ENCODE measurements at regions not wholly inside any gene's neighbourhood (a gene's known extent, or its start where the extent isn't known, plus 50 kb on each side); places are given as distances from the start of the nearest gene placed in this dataset.

- DNase-seq (ENCODE audit: low spot score), result no peak
Measured at GRCh38 chr1:221632072-221632471, 109.8 kb downstream of the DUSP10 start.

DNA sequence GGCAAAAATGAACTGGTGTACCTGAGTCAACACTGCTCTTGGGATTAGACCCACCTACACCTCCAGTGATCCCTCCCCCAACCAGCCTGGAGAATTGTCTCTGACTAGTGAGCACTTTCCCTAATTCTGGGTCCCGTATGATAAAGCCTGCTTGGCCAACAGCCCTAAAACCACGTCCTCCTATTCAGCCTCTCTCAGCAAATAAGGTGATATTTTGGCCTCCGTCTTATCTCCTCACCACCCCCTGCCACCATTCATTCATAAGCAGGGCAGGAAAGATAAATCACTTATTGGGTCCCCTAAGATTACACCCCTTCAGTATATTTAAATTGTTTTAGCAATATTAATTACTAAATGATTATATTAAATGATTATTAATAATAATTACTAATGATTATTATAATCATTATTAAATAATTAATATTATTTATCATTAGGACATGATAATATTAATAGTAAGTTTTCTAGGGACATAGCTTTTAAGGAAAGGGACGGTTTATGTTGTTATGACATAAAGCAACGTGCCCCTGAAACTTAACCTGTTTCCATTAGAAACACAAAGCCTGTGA lies 108.0 kb downstream of the DUSP10 start:
- DNase-seq (ENCODE audit: low spot score), result no peak

GRCh38 chr1:221634606-221635005 lies 107.3 kb downstream of the DUSP10 start:
- no peak for DNase-seq (ENCODE audit: low spot score)

GRCh38 chr1:221635305-221635704 lies 106.6 kb downstream of the DUSP10 start:
- no peak for DNase-seq (ENCODE audit: low spot score)

GRCh38 chr1:221636096-221636495 lies 105.8 kb downstream of the DUSP10 start:
- no peak for DNase-seq (ENCODE audit: low spot score)

GRCh38 chr1:221636967-221637366 lies 104.9 kb downstream of the DUSP10 start:
- no peak for DNase-seq (ENCODE audit: low spot score)

DNA sequence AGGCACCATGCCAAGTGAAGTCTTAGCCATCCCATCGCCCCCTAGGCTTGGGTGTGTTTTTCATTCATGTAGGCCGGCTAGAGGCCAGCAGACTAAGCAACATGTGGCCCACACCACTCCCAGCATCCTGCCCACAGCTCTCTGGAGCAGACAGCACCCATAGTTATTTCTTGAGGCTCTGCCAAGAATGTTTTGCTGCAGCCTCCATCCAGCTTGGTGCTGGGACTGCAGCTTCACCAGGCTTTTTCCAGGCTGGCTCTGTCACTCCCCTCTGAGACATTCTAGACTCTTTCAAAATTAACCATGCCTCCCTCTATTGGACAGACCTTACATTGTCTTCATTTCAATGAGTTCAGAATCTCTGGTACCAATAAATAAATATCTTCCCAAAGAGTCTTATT lies 104.2 kb downstream of the DUSP10 start:
- DNase-seq (ENCODE audit: low spot score), result no peak

GRCh38 chr1:221638595-221638994 lies 103.3 kb downstream of the DUSP10 start:
- DNase-seq (ENCODE audit: low spot score), result no peak

GRCh38 chr1:221641811-221642210 lies 100.1 kb downstream of the DUSP10 start:
- no peak for DNase-seq (ENCODE audit: low spot score)

DNA sequence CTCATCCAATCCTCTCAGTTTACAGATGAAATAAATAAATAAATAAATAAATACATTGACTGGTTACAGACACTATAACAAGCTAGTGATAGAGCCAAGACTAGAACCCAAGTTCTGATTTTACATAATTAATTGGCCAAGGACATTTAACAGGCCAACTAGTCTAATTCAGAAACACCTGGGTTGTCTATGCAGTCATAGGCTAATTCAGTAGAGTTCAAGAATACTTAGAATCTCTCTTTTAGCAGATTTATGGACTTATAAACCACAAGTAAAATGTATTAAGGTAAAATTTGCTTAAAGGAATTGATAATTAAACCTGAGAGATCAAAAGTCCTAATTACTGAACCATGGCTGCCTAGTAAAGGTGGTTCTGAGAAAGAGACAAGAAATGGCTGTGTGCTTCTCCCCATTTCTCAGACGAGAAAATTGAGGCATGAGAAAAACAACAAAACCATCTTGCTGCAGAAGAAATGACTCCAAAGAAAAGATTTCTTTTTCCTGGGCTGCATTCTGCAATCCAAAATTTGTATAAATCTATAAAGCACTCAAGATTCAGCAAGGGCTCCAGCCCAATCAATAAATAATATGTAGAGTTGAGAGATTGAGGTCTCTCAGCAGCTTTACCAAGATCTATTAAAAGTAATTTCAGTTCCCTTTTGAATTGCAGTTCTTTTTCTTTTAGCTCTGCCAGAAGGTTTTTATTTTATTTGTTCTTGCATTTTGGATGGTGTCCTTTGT lies 98.3 kb downstream of the DUSP10 start:
- DNase-seq (ENCODE audit: low spot score), result no peak

- DNase-seq (ENCODE audit: low spot score), result no peak
Measured at GRCh38 chr1:221644145-221644448, 97.8 kb downstream of the DUSP10 start.

DNA sequence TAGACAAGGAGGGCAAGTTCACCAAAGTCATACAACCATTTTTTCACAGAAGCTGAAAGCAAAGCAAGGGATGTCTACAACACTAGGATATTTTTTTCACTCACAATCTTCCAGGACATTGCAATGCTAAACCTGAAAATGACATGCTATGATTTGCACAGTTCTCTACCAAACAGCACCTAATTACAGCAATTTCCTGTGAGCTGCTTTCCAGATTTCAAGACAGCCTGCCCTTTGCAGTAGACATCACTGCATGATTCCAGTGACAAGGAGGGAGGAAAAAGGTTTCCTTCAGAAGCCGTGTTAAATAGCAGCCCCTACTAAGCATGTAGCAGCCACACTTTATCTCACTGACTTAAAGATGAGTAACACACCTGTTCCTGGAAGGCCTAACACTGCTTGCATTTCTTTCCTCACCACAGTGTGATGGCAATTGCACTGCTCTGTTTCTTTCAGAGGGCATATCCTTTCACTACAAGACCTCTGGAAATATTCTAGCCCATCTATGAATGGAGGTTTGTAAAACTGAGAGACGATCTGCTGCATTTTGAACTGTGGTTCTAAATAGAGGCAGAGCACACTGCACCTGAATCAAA lies 97.1 kb downstream of the DUSP10 start:
- DNase-seq (ENCODE audit: low spot score), result no peak

- DNase-seq (ENCODE audit: low spot score), result no peak
Measured at GRCh38 chr1:221648201-221648600, 93.7 kb downstream of the DUSP10 start.

Measured in hematopoietic multipotent progenitor cell treated with erythropoietin and hydrocortisone succinate and interleukin-3 and kit ligand, for 15 days (in vitro differentiated cells).